ENCODE measurements at regions not wholly inside any gene's neighbourhood (a gene's known extent, or its start where the extent isn't known, plus 50 kb on each side); places are given as distances from the start of the nearest gene placed in this dataset.

DNA sequence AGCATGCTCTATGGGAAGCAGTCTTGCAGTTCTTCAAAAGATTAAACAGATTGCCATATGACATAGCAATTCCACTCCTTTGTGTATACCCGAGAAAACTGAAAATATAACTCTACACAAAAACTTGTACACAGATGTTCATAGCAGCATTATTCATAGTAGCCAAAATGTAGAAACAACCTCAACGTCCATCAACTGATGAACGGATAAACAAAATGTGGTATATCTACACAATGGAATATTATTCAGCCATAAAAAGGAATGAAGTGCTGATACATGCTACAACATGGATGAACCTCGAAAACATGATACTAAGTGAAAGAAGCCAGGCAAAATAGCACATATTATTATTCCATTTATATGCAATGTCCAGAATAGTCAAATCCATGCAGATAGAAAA lies 221.2 kb upstream of the PSMD7 start:
- no peaks in the 10 kb centered on the region for H3K27me3 ChIP-seq (ENCODE audit: insufficient read depth, low read length)
- H3K14ac ChIP-seq (ENCODE audit: low read length) = no peak overlapping the region
- H3K4me3 ChIP-seq (ENCODE audit: low read depth, low read length) = no peak overlapping the region
- H3K9me3 ChIP-seq (ENCODE audit: insufficient read depth, low read depth, low read length) = no peaks in the 10 kb centered on the region
- no peak overlapping the region for H2AFZ ChIP-seq (ENCODE audit: insufficient read depth, low read length, poor library complexity)
- no peak overlapping the region for H3K27ac ChIP-seq (ENCODE audit: low read depth, low read length)
- no peak overlapping the region for H3K4ac ChIP-seq (ENCODE audit: low read depth, low read length)
- no peak overlapping the region for H2BK120ac ChIP-seq (ENCODE audit: insufficient read depth, low read length, poor library complexity)
- H3K79me2 ChIP-seq (ENCODE audit: control insufficient read depth, insufficient read depth, low read length, poor library complexity) = no peaks in the 10 kb centered on the region
- no peak overlapping the region for H4K91ac ChIP-seq (ENCODE audit: low read depth, low read length)
- no peak overlapping the region for H3K4me2 ChIP-seq (ENCODE audit: low read length)
- no CpG with 5 or more reads among the region's 4 CpGs for WGBS (ENCODE audit: extremely low coverage, insufficient coverage, insufficient read length)
- DNase-seq = no peak
- no peak overlapping the region for H3K18ac ChIP-seq (ENCODE audit: low read length)
- H4K8ac ChIP-seq (ENCODE audit: low read depth, low read length) = no peak overlapping the region
- no peaks in the 10 kb centered on the region for H3K79me1 ChIP-seq (ENCODE audit: low read length)
- no peak overlapping the region for H4K12ac ChIP-seq (ENCODE audit: low read depth, low read length)
- H2BK12ac ChIP-seq (ENCODE audit: low read length) = no peak overlapping the region
- no peaks in the 10 kb centered on the region for H3K36me3 ChIP-seq (ENCODE audit: control insufficient read depth in 1 of 2, insufficient read depth in 2 of 2, low read length in 2 of 2)
- H2AK5ac ChIP-seq (ENCODE audit: low read length) = no peak overlapping the region
- no peak overlapping the region for H2BK5ac ChIP-seq (ENCODE audit: low read depth, low read length, poor library complexity)
- no peaks in the 10 kb centered on the region for H3K4me1 ChIP-seq (ENCODE audit: control insufficient read depth in 1 of 2, insufficient read depth in 2 of 2, low read length in 2 of 2)
- H3K9ac ChIP-seq (ENCODE audit: low read length) = no peak overlapping the region
- no peak overlapping the region for H3K23ac ChIP-seq (ENCODE audit: low read length)

DNA sequence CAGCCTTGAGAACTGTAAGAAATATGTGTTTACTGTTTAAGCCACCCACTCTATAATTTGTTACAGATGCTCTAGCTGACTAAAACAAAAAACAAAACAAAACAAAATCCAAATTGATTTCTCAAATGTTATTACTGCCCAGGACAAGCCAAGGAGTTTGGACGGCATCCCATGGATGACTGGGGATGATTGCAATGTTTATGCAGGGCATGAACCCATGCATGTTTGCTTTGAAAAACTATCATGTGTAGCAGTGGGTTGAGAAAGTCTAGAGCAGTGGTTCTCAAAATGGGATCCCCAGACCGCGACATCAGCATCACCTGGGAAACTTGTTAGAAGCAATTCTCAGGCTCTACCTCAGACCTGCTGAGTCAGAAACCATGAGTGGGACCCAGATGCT lies 223.2 kb upstream of the PSMD7 start:
- H3K9me3 ChIP-seq (ENCODE audit: insufficient read depth, low read depth, low read length) = no peaks in the 10 kb centered on the region
- no peak overlapping the region for H3K4ac ChIP-seq (ENCODE audit: low read depth, low read length)
- H2AK5ac ChIP-seq (ENCODE audit: low read length) = no peak overlapping the region
- H3K14ac ChIP-seq (ENCODE audit: low read length) = no peak overlapping the region
- H3K27ac ChIP-seq (ENCODE audit: low read depth, low read length) = no peak overlapping the region
- H3K23ac ChIP-seq (ENCODE audit: low read length) = no peak overlapping the region
- no peak overlapping the region for H4K91ac ChIP-seq (ENCODE audit: low read depth, low read length)
- no peak overlapping the region for H3K4me2 ChIP-seq (ENCODE audit: low read length)
- H2BK12ac ChIP-seq (ENCODE audit: low read length) = no peak overlapping the region
- H3K9ac ChIP-seq (ENCODE audit: low read length) = no peak overlapping the region
- no peaks in the 10 kb centered on the region for H3K27me3 ChIP-seq (ENCODE audit: insufficient read depth, low read length)
- WGBS (ENCODE audit: extremely low coverage, insufficient coverage, insufficient read length) = no CpG with 5 or more reads among the region's 3 CpGs
- no peaks in the 10 kb centered on the region for H3K36me3 ChIP-seq (ENCODE audit: control insufficient read depth in 1 of 2, insufficient read depth in 2 of 2, low read length in 2 of 2)
- DNase-seq = no peak
- no peaks in the 10 kb centered on the region for H3K79me2 ChIP-seq (ENCODE audit: control insufficient read depth, insufficient read depth, low read length, poor library complexity)
- no peaks in the 10 kb centered on the region for H3K4me1 ChIP-seq (ENCODE audit: control insufficient read depth in 1 of 2, insufficient read depth in 2 of 2, low read length in 2 of 2)
- H2AFZ ChIP-seq (ENCODE audit: insufficient read depth, low read length, poor library complexity) = no peak overlapping the region
- H2BK5ac ChIP-seq (ENCODE audit: low read depth, low read length, poor library complexity) = no peak overlapping the region
- no peak overlapping the region for H4K12ac ChIP-seq (ENCODE audit: low read depth, low read length)
- H3K18ac ChIP-seq (ENCODE audit: low read length) = no peak overlapping the region
- no peak overlapping the region for H4K8ac ChIP-seq (ENCODE audit: low read depth, low read length)
- no peaks in the 10 kb centered on the region for H3K79me1 ChIP-seq (ENCODE audit: low read length)
- no peak overlapping the region for H3K4me3 ChIP-seq (ENCODE audit: low read depth, low read length)
- no peak overlapping the region for H2BK120ac ChIP-seq (ENCODE audit: insufficient read depth, low read length, poor library complexity)

DNA sequence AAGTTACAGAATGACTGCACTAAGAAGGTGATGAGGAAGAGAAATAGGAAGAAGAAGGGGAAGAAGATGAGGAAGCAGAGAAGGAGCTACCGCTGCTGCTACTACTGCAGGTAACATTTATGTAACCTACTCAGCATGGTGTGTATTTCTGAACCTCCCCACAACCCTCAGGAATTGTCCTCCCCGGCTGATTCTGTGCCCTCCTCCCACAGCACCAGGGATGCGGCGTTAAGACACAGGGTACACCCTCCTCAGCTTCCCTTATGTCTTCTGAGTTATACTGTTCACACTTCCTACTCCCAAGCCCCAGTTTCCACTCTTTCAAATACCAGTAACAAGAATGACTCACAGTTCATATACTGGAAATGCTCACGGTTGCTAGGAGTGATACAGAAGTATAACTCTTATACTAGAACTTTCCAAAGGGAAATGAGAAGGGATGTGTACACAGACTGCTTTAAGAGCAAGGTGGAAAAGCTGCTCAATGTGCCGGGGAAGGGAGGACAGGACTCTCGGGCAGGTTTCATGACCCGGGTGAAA lies 224.5 kb upstream of the PSMD7 start:
- no peak overlapping the region for H3K9ac ChIP-seq (ENCODE audit: low read length)
- no CpG with 5 or more reads among the region's 8 CpGs for WGBS (ENCODE audit: extremely low coverage, insufficient coverage, insufficient read length)

DNA sequence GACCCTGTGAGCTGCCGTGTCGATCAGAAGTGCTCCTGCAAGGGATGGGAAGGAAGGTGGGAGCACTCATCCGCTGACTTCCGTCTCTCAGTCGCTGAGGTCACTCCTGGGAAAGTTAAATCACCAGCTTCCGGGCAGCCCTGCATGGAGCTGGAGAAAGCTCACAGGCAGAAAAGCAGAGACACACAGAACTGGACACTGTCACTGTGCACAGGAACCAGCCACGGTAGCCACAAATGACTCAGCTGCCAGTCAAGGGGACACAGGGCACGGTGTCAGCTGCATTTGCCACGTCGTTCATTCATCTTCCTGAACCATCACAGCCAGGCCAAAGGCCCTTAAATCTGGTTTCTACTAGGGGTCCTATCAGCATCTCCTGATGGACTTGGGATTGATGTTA lies 226.4 kb upstream of the PSMD7 start:
- H2BK120ac ChIP-seq (ENCODE audit: insufficient read depth, low read length, poor library complexity) = no peak overlapping the region
- H4K12ac ChIP-seq (ENCODE audit: low read depth, low read length) = no peak overlapping the region
- H3K27ac ChIP-seq (ENCODE audit: low read depth, low read length) = no peak overlapping the region
- no peak overlapping the region for H3K18ac ChIP-seq (ENCODE audit: low read length)
- H2BK12ac ChIP-seq (ENCODE audit: low read length) = no peak overlapping the region
- H3K27me3 ChIP-seq (ENCODE audit: insufficient read depth, low read length) = no peaks in the 10 kb centered on the region
- H3K4me3 ChIP-seq (ENCODE audit: low read depth, low read length) = no peak overlapping the region
- H3K79me2 ChIP-seq (ENCODE audit: control insufficient read depth, insufficient read depth, low read length, poor library complexity) = no peaks in the 10 kb centered on the region
- H4K91ac ChIP-seq (ENCODE audit: low read depth, low read length) = no peak overlapping the region
- no peak overlapping the region for H3K4ac ChIP-seq (ENCODE audit: low read depth, low read length)
- H3K4me1 ChIP-seq (ENCODE audit: control insufficient read depth in 1 of 2, insufficient read depth in 2 of 2, low read length in 2 of 2) = no peaks in the 10 kb centered on the region
- no peak overlapping the region for H2BK5ac ChIP-seq (ENCODE audit: low read depth, low read length, poor library complexity)
- no peak overlapping the region for H3K23ac ChIP-seq (ENCODE audit: low read length)
- no peak overlapping the region for H3K14ac ChIP-seq (ENCODE audit: low read length)
- no peak overlapping the region for H4K8ac ChIP-seq (ENCODE audit: low read depth, low read length)
- no peak overlapping the region for H3K4me2 ChIP-seq (ENCODE audit: low read length)
- H3K9me3 ChIP-seq (ENCODE audit: insufficient read depth, low read depth, low read length) = no peaks in the 10 kb centered on the region
- H2AFZ ChIP-seq (ENCODE audit: insufficient read depth, low read length, poor library complexity) = no peak overlapping the region
- no peak for DNase-seq
- H3K79me1 ChIP-seq (ENCODE audit: low read length) = no peaks in the 10 kb centered on the region
- no peak overlapping the region for H3K9ac ChIP-seq (ENCODE audit: low read length)
- H2AK5ac ChIP-seq (ENCODE audit: low read length) = no peak overlapping the region
- no CpG with 5 or more reads among the region's 10 CpGs for WGBS (ENCODE audit: extremely low coverage, insufficient coverage, insufficient read length)
- H3K36me3 ChIP-seq (ENCODE audit: control insufficient read depth in 1 of 2, insufficient read depth in 2 of 2, low read length in 2 of 2) = no peaks in the 10 kb centered on the region

More for the DNA sequence above, 224.5 kb upstream of the PSMD7 start:
- H4K91ac ChIP-seq (ENCODE audit: low read depth, low read length) = no peak overlapping the region
- H2BK120ac ChIP-seq (ENCODE audit: insufficient read depth, low read length, poor library complexity) = no peak overlapping the region
- no peaks in the 10 kb centered on the region for H3K79me2 ChIP-seq (ENCODE audit: control insufficient read depth, insufficient read depth, low read length, poor library complexity)
- no peak overlapping the region for H4K12ac ChIP-seq (ENCODE audit: low read depth, low read length)
- no peak overlapping the region for H3K4me2 ChIP-seq (ENCODE audit: low read length)
- no peak overlapping the region for H3K27ac ChIP-seq (ENCODE audit: low read depth, low read length)
- no peak for DNase-seq
- H3K23ac ChIP-seq (ENCODE audit: low read length) = no peak overlapping the region
- no peak overlapping the region for H3K18ac ChIP-seq (ENCODE audit: low read length)
- no peaks in the 10 kb centered on the region for H3K27me3 ChIP-seq (ENCODE audit: insufficient read depth, low read length)
- no peaks in the 10 kb centered on the region for H3K36me3 ChIP-seq (ENCODE audit: control insufficient read depth in 1 of 2, insufficient read depth in 2 of 2, low read length in 2 of 2)
- H3K9me3 ChIP-seq (ENCODE audit: insufficient read depth, low read depth, low read length) = no peaks in the 10 kb centered on the region
- no peak overlapping the region for H2BK12ac ChIP-seq (ENCODE audit: low read length)
- H3K4me1 ChIP-seq (ENCODE audit: control insufficient read depth in 1 of 2, insufficient read depth in 2 of 2, low read length in 2 of 2) = no peaks in the 10 kb centered on the region
- no peaks in the 10 kb centered on the region for H3K79me1 ChIP-seq (ENCODE audit: low read length)
- H2AK5ac ChIP-seq (ENCODE audit: low read length) = no peak overlapping the region
- no peak overlapping the region for H3K14ac ChIP-seq (ENCODE audit: low read length)
- no peak overlapping the region for H2AFZ ChIP-seq (ENCODE audit: insufficient read depth, low read length, poor library complexity)
- H3K4ac ChIP-seq (ENCODE audit: low read depth, low read length) = no peak overlapping the region
- H3K4me3 ChIP-seq (ENCODE audit: low read depth, low read length) = no peak overlapping the region
- no peak overlapping the region for H2BK5ac ChIP-seq (ENCODE audit: low read depth, low read length, poor library complexity)
- H4K8ac ChIP-seq (ENCODE audit: low read depth, low read length) = no peak overlapping the region
